ENCODE measurements at regions not wholly inside any gene's neighbourhood (a gene's known extent, or its start where the extent isn't known, plus 50 kb on each side); places are given as distances from the start of the nearest gene placed in this dataset.

DNA sequence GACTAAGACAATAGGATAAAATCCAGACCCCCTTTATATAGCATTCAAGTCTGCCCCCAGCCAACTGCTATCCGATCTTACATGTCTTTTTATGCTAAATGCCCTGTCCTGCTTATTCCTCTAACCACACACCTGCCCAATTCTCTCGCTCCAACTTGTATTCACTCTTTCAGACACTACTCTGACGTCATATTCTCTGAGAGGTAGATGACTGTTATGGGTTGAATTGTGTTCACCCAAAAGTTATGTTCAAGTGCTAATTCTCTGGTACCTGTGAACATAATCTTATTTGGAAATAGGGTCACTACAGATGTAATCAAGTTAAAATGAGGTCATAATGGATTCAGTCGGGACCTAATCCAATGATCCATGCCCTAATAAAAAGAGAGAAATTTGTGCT lies 84.0 kb upstream of the PTPRR start:
- intact Hi-C loops (cut with DNase I) = no loop called here
- no peaks in the 10 kb centered on the region for H3K27me3 ChIP-seq
- H3K9me3 ChIP-seq = no peaks in the 10 kb centered on the region
- H3K4me1 ChIP-seq = no peaks in the 10 kb centered on the region
- H3K4me3 ChIP-seq = no peak overlapping the region
- no peak for DNase-seq (ENCODE audit: extremely low spot score)
- TF ChIP-seq CTCF (IDR thresholded peaks at IDR 0.05) = no peak
- TF ChIP-seq EP300 (IDR thresholded peaks at IDR 0.05) = no peak
- TF ChIP-seq POLR2AphosphoS5 (IDR thresholded peaks at IDR 0.05) = no peak
- no peak for TF ChIP-seq POLR2A (IDR thresholded peaks at IDR 0.05; ENCODE audit: low read depth)
- no peaks in the 10 kb centered on the region for H3K36me3 ChIP-seq
- WGBS = 89% methylated on average over 4 of the region's 4 CpGs
- H3K27ac ChIP-seq (replicated peaks in 1 of 4) = no peak overlapping the region

DNA sequence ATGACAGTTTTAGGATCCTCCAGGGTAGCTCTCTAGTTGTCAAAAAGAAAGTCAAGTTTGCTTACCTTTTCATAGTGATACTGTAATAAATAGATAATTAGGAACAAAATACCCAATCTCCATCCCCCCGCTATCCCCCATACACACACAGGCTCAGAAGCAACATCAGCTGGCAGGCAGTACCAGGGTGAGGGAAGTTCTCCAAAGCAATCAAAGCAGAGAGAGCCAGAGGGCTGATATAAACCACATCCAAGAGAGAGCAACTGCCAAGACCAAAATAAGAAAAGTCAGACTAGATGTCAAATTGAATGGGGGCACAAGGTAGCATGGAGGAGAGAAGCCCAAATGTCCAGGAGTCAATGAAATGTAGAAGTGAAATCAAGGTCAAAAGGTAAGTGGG lies 80.2 kb upstream of the PTPRR start:
- DNase-seq (ENCODE audit: extremely low spot score) = no peak
- Histone ChIP-seq H3K4me1 (no peaks in the 10 kb centered on the region), H3K27me3 (no peaks in the 10 kb centered on the region), H3K4me3 (no peak overlapping the region), H3K9me3 (no peaks in the 10 kb centered on the region), H3K36me3 (no peaks in the 10 kb centered on the region), H3K27ac (replicated peaks in 1 of 4) (no peak overlapping the region)
- whole genome bisulfite sequencing = 100% methylated on average over 1 of the region's 1 CpG
- no peak for TF ChIP-seq POLR2A (IDR thresholded peaks at IDR 0.05; ENCODE audit: low read depth)
- no peak for TF ChIP-seq EP300 (IDR thresholded peaks at IDR 0.05)
- TF ChIP-seq POLR2AphosphoS5 (IDR thresholded peaks at IDR 0.05) = no peak
- intact Hi-C loops (cut with DNase I) = no loop called here

DNA sequence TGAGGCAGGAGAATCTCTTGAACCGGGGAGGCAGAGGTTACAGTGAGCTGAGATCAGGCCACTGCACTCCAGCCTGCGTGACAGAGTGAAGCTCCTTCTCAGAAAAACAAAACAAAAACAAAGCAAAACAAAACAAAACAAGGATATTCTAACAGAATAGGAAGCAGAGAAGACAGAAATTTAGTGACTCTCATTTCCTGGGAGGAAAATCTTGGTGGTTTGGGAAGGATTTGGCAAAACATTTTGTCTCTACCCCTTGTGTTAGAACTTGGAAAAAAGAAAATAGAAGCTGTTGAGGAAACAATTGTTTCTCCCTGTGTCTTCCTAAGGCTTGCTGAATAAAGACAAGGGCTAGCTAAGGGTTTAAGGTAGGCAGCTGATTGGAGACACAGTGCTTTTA lies 79.7 kb upstream of the PTPRR start:
- WGBS = 85% methylated on average over 2 of the region's 2 CpGs

DNA sequence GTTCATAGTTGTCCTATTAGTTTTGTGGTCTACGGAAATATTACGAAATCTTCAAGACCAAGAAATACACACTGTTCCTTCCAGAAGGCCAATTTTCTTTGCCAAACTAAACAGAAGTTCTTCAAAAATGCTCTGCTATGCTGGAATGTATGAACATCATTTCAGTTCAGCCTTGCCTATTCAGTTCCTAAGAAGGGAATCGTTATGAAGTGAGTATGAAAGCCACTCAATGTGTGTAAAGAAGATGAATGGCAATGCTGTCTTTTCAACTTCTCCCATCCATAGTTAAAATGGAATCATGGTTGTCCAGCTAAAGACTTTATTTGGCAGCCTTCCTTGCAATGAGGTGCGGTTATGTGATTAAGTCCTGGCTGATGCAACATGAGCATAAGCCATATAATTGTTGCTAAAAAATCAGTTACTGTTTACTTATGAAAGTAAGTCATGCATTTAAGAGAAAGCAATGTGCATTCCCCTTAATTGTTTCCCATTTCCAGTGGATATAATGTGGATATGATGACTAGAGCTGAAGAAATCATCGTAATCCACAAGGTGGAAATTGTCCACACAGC lies 73.8 kb upstream of the PTPRR start:
- peak overlapping the region in 3 of 4 donors; percentile 55 to 63 (median 56) for H3K27ac ChIP-seq (replicated peaks in 1 of 4)
- no peak overlapping the region for H3K4me3 ChIP-seq
- no peaks in the 10 kb centered on the region for H3K36me3 ChIP-seq
- H3K27me3 ChIP-seq = no peaks in the 10 kb centered on the region
- TF ChIP-seq CTCF (IDR thresholded peaks at IDR 0.05) (no peak), POLR2AphosphoS5 (IDR thresholded peaks at IDR 0.05) (peak in 1 of 2 donors; percentile 60)
- no peaks in the 10 kb centered on the region for H3K9me3 ChIP-seq
- no peaks in the 10 kb centered on the region for H3K4me1 ChIP-seq
- intact Hi-C loops (cut with DNase I) = no loop called here
- DNase-seq (ENCODE audit: extremely low spot score) = no peak
- WGBS = 66% methylated on average over 5 of the region's 5 CpGs

More for the DNA sequence above, 79.7 kb upstream of the PTPRR start:
- H3K4me1 ChIP-seq = no peaks in the 10 kb centered on the region
- DNase-seq (ENCODE audit: extremely low spot score) = no peak
- no peak overlapping the region for H3K4me3 ChIP-seq
- no peak for TF ChIP-seq POLR2AphosphoS5 (IDR thresholded peaks at IDR 0.05)
- H3K27ac ChIP-seq (replicated peaks in 1 of 4) = no peak overlapping the region
- no peaks in the 10 kb centered on the region for H3K9me3 ChIP-seq
- H3K27me3 ChIP-seq = no peaks in the 10 kb centered on the region
- no peaks in the 10 kb centered on the region for H3K36me3 ChIP-seq
- intact Hi-C loops (cut with DNase I) = no loop called here

DNA sequence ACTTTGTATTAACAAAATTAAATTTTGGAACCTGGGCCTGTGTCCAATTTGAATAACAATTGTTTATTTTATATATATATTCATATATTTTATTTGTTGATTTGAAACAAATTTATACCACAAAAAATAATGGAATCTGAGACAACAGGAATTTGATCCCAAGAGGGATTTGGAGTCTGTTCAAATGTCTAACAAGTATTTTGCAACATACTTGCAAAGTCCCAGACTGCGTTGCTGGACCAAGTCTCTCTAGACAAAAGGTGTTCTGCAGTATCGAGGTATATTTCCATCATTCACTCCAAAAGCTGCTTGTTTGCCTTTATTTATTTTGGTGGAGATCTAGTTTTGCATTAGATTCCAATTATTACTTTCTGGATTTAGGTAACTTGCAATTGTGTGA lies 68.7 kb upstream of the PTPRR start:
- Histone ChIP-seq H3K36me3 (no peaks in the 10 kb centered on the region), H3K27ac (replicated peaks in 1 of 4) (no peak overlapping the region), H3K4me1 (no peaks in the 10 kb centered on the region), H3K4me3 (no peak overlapping the region), H3K27me3 (no peaks in the 10 kb centered on the region), H3K9me3 (no peaks in the 10 kb centered on the region)
- TF ChIP-seq POLR2AphosphoS5 (IDR thresholded peaks at IDR 0.05) = no peak
- TF ChIP-seq EP300 (IDR thresholded peaks at IDR 0.05) = no peak
- TF ChIP-seq CTCF (IDR thresholded peaks at IDR 0.05) = no peak
- TF ChIP-seq POLR2A (IDR thresholded peaks at IDR 0.05; ENCODE audit: low read depth) = no peak
- 82% methylated on average over 2 of the region's 2 CpGs for WGBS
- intact Hi-C loops (cut with DNase I) = no loop called here
- no peak for DNase-seq (ENCODE audit: extremely low spot score)

DNA sequence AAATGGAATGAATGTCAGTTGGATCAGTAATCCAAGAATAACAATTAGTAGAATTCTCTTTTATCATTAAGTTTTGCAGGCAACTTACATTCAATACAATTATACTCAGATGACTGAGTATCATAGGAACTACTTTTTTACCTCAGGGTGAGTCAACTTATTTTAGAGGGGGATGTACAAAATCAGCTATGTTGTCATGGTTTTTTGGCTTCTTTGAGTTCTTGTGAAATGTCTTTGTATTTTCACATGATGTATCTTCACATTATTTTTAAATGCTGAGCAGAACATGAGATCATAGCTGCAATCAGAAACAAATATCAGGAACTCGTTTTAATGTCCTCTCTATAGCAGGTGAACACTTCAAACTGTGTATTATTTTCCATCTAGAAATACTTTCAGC lies 65.3 kb upstream of the PTPRR start:
- 47% methylated on average over 1 of the region's 1 CpG for WGBS
- Histone ChIP-seq H3K4me3 (no peak overlapping the region), H3K27ac (replicated peaks in 1 of 4) (no peak overlapping the region), H3K36me3 (no peaks in the 10 kb centered on the region), H3K4me1 (no peaks in the 10 kb centered on the region), H3K27me3 (no peaks in the 10 kb centered on the region), H3K9me3 (no peaks in the 10 kb centered on the region)
- intact Hi-C loops (cut with DNase I) = no loop called here
- DNase-seq (ENCODE audit: extremely low spot score) = no peak
- TF ChIP-seq CTCF (IDR thresholded peaks at IDR 0.05) = no peak
- TF ChIP-seq POLR2A (IDR thresholded peaks at IDR 0.05; ENCODE audit: low read depth) = no peak
- TF ChIP-seq EP300 (IDR thresholded peaks at IDR 0.05) = no peak
- no peak for TF ChIP-seq POLR2AphosphoS5 (IDR thresholded peaks at IDR 0.05)

Measured in esophagus muscularis mucosa (tissue), 4 donors.